GM23338 (cell line): ENCODE measurements at regions not wholly inside any gene's neighbourhood (a gene's known extent, or its start where the extent isn't known, plus 50 kb on each side); places are given as distances from the start of the nearest gene placed in this dataset.

ENCODE experiments used
- ATAC-seq: fragments of 200-7000 bp; cut with Tn5 transposase; 3 replicates; pipeline ENCODE4 v1.9.1; 2020
- DNase-seq: peaks from one replicate; pipeline ENCODE4 v3.0.0-alpha.2; 2015; ENCODE audit warnings: low spot score
- H2AFZ ChIP-seq: fragments of 200-600 bp; sonication (generic); 2 replicates; pipeline ENCODE4 v1.8.0; 2016; ENCODE audit warnings: antibody characterized with exemption, mild to moderate bottlenecking, moderate library complexity
- H3F3A ChIP-seq: fragments of 200-600 bp; sonication (generic); replicated peaks from 2 replicates; pipeline ENCODE4 v1.8.0; 2017; ENCODE audit warnings: antibody characterized with exemption, mixed run types, low read depth
- H3K27ac ChIP-seq: fragments of 200-600 bp; sonication (generic); 2 replicates; pipeline ENCODE4 v1.6.1; 2016; ENCODE audit warnings: low read depth
- H3K27me3 ChIP-seq: fragments of 200-600 bp; sonication (generic); 2 replicates; pipeline ENCODE4 v1.8.0; 2016; ENCODE audit warnings: mild to moderate bottlenecking, mixed run types, moderate library complexity; ENCODE audit not compliant: insufficient read depth
- H3K36me3 ChIP-seq: fragments of 200-600 bp; sonication (generic); 2 replicates; pipeline ENCODE4 v1.8.0; 2016; ENCODE audit warnings: mild to moderate bottlenecking; ENCODE audit not compliant: insufficient read depth
- H3K4me1 ChIP-seq: fragments of 200-600 bp; sonication (generic); 2 replicates; pipeline ENCODE4 v1.8.0; 2016; ENCODE audit warnings: mild to moderate bottlenecking, moderate library complexity; ENCODE audit not compliant: insufficient read depth
- H3K4me2 ChIP-seq: fragments of 200-600 bp; sonication (generic); 2 replicates; pipeline ENCODE4 v1.7.1; 2017; ENCODE audit warnings: mixed run types
- H3K4me3 ChIP-seq: fragments of 200-600 bp; sonication (generic); 2 replicates; pipeline ENCODE4 v1.6.1; 2016; ENCODE audit warnings: mixed run types
- H3K79me2 ChIP-seq: fragments of 200-600 bp; sonication (generic); replicated peaks from 2 replicates; pipeline ENCODE4 v1.8.0; 2017; ENCODE audit warnings: mild to moderate bottlenecking; ENCODE audit not compliant: insufficient read depth
- H3K9me2 ChIP-seq: fragments of 200-600 bp; sonication (generic); 2 replicates; pipeline ENCODE4 v1.8.0; 2017; ENCODE audit not compliant: insufficient read depth
- H4K20me1 ChIP-seq: fragments of 200-600 bp; sonication (generic); replicated peaks from 2 replicates; pipeline ENCODE4 v1.8.0; 2017; ENCODE audit warnings: mild to moderate bottlenecking; ENCODE audit not compliant: insufficient read depth
- H3K27ac Mint-ChIP-seq: 2 replicates; pipeline ENCODE4 v1.8.0; 2020; ENCODE audit warnings: inconsistent platforms, mild to moderate bottlenecking, moderate library complexity, mixed read lengths
- H3K27me3 Mint-ChIP-seq: 3 replicates; pipeline ENCODE4 v1.8.0; 2022; ENCODE audit warnings: low read depth, mild to moderate bottlenecking, moderate library complexity, mixed read lengths, inconsistent platforms; ENCODE audit not compliant: insufficient read depth, poor library complexity
- H3K36me3 Mint-ChIP-seq: 3 replicates; pipeline ENCODE4 v1.8.0; 2021; ENCODE audit warnings: low read depth, mild to moderate bottlenecking, inconsistent platforms, moderate library complexity, mixed read lengths
- H3K4me1 Mint-ChIP-seq: 3 replicates; pipeline ENCODE4 v1.8.0; 2020; ENCODE audit warnings: mild to moderate bottlenecking, inconsistent platforms, mixed read lengths
- H3K4me3 Mint-ChIP-seq: 3 replicates; pipeline ENCODE4 v1.8.0; 2021; ENCODE audit warnings: moderate library complexity, mild to moderate bottlenecking, inconsistent platforms, mixed read lengths
- H3K9me3 Mint-ChIP-seq: 3 replicates; pipeline ENCODE4 v1.8.0; 2020; ENCODE audit warnings: moderate library complexity, mild to moderate bottlenecking, inconsistent platforms, mixed read lengths
- NANOG ChIP-seq: IDR thresholded peaks from 2 replicates; pipeline ENCODE4 v1.6.1; 2016; ENCODE audit warnings: antibody characterized with exemption, borderline replicate concordance
- POLR2AphosphoS5 ChIP-seq: IDR thresholded peaks from 2 replicates; pipeline ENCODE4 v1.6.1; 2016; ENCODE audit warnings: antibody characterized with exemption, low read depth
- REST ChIP-seq: IDR thresholded peaks from one replicate; pipeline ENCODE4 v1.6.1; 2018; ENCODE audit warnings: antibody characterized with exemption; ENCODE audit not compliant: unreplicated experiment
- ZNF114 ChIP-seq: fragments of 250-450 bp; sonication (Bioruptor Pico); IDR thresholded peaks from 2 replicates; pipeline ENCODE4 v1.5.0; 2020; ENCODE audit warnings: mild to moderate bottlenecking, moderate library complexity
- TF ChIP-seq, protein P1 (sequence below): IDR thresholded peaks from 2 replicates; pipeline ENCODE4 v1.6.1; 2016; ENCODE audit warnings: antibody characterized with exemption
- TF ChIP-seq, protein P2 (sequence below): fragments of 250-450 bp; sonication (Bioruptor Pico); IDR thresholded peaks from 2 replicates; pipeline ENCODE4 v1.5.0; 2020; ENCODE audit warnings: mild to moderate bottlenecking, moderate library complexity
- TF ChIP-seq, protein P3 (sequence below), 2 experiments: fragments of 200-600 bp in 1 of 2; sonication (generic) in 1 of 2; conservative IDR thresholded peaks; 2 replicates each; pipeline versions ENCODE4 v1.5.1 to v1.6.1; 2016 to 2017; ENCODE audit warnings: antibody characterized with exemption in 2 of 2, low read depth in 2 of 2, mild to moderate bottlenecking in 2 of 2, moderate library complexity in 1 of 2

- no peak for TF ChIP-seq POLR2AphosphoS5
- TF ChIP-seq, protein P1, sequence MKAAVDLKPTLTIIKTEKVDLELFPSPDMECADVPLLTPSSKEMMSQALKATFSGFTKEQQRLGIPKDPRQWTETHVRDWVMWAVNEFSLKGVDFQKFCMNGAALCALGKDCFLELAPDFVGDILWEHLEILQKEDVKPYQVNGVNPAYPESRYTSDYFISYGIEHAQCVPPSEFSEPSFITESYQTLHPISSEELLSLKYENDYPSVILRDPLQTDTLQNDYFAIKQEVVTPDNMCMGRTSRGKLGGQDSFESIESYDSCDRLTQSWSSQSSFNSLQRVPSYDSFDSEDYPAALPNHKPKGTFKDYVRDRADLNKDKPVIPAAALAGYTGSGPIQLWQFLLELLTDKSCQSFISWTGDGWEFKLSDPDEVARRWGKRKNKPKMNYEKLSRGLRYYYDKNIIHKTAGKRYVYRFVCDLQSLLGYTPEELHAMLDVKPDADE: no peak
- no peak for TF ChIP-seq ZNF114 (CRISPR knock-in tag)
- TF ChIP-seq REST: no peak
- no peak for TF ChIP-seq NANOG
- H3K4me1 ChIP-seq: no peaks in the 10 kb centered on the region
- DNase-seq: no peak
- Mint-ChIP-seq H3K27ac (no peak overlapping the region), H3K36me3 (no peaks in the 10 kb centered on the region), H3K4me3 (no peak overlapping the region), H3K9me3 (no peaks in the 10 kb centered on the region), H3K27me3 (no peaks in the 10 kb centered on the region), H3K4me1 (no peaks in the 10 kb centered on the region)
- no peaks in the 10 kb centered on the region for H3F3A ChIP-seq
- ATAC-seq: no peak
- H3K27me3 ChIP-seq: no peaks in the 10 kb centered on the region
- H4K20me1 ChIP-seq: no peaks in the 10 kb centered on the region
- no peaks in the 10 kb centered on the region for H3K36me3 ChIP-seq
- H3K9me2 ChIP-seq: no peaks in the 10 kb centered on the region
- no peak overlapping the region for H2AFZ ChIP-seq
- H3K4me3 ChIP-seq: no peak overlapping the region
- no peak overlapping the region for H3K4me2 ChIP-seq
- H3K27ac ChIP-seq: no peak overlapping the region
- no peaks in the 10 kb centered on the region for H3K79me2 ChIP-seq
These were observed 132.2 kb upstream of the TNFAIP3 start for GRCh38 chr6:137734875-137735182.

GRCh38 chr6:137736048-137736818, 130.8 kb upstream of the TNFAIP3 start:
- ATAC-seq: no peak
- Histone ChIP-seq H3K9me2 (no peaks in the 10 kb centered on the region), H3K27me3 (no peaks in the 10 kb centered on the region), H3F3A (no peaks in the 10 kb centered on the region), H3K4me2 (no peak overlapping the region), H3K4me3 (no peak overlapping the region), H3K36me3 (no peaks in the 10 kb centered on the region), H4K20me1 (no peaks in the 10 kb centered on the region), H3K79me2 (no peaks in the 10 kb centered on the region), H2AFZ (no peak overlapping the region; the same call in 1 of the 2 replicates), H3K27ac (no peak overlapping the region), H3K4me1 (no peaks in the 10 kb centered on the region)
- TF ChIP-seq, protein P2, sequence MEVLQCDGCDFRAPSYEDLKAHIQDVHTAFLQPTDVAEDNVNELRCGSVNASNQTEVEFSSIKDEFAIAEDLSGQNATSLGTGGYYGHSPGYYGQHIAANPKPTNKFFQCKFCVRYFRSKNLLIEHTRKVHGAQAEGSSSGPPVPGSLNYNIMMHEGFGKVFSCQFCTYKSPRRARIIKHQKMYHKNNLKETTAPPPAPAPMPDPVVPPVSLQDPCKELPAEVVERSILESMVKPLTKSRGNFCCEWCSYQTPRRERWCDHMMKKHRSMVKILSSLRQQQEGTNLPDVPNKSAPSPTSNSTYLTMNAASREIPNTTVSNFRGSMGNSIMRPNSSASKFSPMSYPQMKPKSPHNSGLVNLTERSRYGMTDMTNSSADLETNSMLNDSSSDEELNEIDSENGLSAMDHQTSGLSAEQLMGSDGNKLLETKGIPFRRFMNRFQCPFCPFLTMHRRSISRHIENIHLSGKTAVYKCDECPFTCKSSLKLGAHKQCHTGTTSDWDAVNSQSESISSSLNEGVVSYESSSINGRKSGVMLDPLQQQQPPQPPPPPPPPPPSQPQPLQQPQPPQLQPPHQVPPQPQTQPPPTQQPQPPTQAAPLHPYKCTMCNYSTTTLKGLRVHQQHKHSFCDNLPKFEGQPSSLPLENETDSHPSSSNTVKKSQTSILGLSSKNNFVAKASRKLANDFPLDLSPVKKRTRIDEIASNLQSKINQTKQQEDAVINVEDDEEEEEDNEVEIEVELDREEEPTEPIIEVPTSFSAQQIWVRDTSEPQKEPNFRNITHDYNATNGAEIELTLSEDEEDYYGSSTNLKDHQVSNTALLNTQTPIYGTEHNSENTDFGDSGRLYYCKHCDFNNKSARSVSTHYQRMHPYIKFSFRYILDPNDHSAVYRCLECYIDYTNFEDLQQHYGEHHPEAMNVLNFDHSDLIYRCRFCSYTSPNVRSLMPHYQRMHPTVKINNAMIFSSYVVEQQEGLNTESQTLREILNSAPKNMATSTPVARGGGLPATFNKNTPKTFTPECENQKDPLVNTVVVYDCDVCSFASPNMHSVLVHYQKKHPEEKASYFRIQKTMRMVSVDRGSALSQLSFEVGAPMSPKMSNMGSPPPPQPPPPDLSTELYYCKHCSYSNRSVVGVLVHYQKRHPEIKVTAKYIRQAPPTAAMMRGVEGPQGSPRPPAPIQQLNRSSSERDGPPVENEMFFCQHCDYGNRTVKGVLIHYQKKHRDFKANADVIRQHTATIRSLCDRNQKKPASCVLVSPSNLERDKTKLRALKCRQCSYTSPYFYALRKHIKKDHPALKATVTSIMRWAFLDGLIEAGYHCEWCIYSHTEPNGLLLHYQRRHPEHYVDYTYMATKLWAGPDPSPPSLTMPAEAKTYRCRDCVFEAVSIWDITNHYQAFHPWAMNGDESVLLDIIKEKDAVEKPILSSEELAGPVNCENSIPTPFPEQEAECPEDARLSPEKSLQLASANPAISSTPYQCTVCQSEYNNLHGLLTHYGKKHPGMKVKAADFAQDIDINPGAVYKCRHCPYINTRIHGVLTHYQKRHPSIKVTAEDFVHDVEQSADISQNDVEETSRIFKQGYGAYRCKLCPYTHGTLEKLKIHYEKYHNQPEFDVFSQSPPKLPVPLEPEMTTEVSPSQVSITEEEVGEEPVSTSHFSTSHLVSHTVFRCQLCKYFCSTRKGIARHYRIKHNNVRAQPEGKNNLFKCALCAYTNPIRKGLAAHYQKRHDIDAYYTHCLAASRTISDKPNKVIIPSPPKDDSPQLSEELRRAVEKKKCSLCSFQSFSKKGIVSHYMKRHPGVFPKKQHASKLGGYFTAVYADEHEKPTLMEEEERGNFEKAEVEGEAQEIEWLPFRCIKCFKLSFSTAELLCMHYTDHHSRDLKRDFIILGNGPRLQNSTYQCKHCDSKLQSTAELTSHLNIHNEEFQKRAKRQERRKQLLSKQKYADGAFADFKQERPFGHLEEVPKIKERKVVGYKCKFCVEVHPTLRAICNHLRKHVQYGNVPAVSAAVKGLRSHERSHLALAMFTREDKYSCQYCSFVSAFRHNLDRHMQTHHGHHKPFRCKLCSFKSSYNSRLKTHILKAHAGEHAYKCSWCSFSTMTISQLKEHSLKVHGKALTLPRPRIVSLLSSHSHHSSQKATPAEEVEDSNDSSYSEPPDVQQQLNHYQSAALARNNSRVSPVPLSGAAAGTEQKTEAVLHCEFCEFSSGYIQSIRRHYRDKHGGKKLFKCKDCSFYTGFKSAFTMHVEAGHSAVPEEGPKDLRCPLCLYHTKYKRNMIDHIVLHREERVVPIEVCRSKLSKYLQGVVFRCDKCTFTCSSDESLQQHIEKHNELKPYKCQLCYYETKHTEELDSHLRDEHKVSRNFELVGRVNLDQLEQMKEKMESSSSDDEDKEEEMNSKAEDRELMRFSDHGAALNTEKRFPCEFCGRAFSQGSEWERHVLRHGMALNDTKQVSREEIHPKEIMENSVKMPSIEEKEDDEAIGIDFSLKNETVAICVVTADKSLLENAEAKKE: no peak
- TF ChIP-seq, protein P3, sequence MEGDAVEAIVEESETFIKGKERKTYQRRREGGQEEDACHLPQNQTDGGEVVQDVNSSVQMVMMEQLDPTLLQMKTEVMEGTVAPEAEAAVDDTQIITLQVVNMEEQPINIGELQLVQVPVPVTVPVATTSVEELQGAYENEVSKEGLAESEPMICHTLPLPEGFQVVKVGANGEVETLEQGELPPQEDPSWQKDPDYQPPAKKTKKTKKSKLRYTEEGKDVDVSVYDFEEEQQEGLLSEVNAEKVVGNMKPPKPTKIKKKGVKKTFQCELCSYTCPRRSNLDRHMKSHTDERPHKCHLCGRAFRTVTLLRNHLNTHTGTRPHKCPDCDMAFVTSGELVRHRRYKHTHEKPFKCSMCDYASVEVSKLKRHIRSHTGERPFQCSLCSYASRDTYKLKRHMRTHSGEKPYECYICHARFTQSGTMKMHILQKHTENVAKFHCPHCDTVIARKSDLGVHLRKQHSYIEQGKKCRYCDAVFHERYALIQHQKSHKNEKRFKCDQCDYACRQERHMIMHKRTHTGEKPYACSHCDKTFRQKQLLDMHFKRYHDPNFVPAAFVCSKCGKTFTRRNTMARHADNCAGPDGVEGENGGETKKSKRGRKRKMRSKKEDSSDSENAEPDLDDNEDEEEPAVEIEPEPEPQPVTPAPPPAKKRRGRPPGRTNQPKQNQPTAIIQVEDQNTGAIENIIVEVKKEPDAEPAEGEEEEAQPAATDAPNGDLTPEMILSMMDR (conservative IDR thresholded peaks at IDR 0.05; ENCODE audit: low read depth in 2 of 2): no peak
- Mint-ChIP-seq H3K4me3 (no peak overlapping the region), H3K27ac (no peak overlapping the region), H3K4me1 (peaks cover 6% of the 10 kb centered on the region; the same call in 2 of the 3 replicates), H3K36me3 (no peaks in the 10 kb centered on the region), H3K9me3 (no peaks in the 10 kb centered on the region), H3K27me3 (no peaks in the 10 kb centered on the region)
- DNase-seq: no peak
